ENCODE measurements at regions not wholly inside any gene's neighbourhood (a gene's known extent, or its start where the extent isn't known, plus 50 kb on each side); places are given as distances from the start of the nearest gene placed in this dataset.

DNA sequence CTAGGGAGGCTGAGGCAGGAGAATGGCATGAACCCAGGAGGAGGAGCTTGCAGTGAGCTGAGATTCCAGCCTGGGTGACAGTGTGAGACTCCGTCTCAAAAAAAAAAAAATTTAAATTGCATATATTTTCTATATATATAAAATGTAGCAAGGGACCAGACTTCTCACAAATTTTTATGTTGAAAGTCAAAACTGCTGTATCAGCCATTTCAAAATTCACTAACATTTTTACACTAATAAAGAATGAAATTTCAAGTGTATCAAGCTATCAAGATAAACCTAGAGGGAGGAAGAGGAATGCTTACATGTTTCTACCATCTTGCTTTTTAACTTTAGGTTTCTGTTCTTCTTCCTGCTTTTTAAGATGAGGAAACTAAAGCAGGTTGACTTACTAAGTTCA is 464.0 kb downstream of the KCNJ3 start:
- H3K4me3 ChIP-seq (ENCODE audit: low read depth, low read length): no peak overlapping the region
- TF ChIP-seq, protein P1, sequence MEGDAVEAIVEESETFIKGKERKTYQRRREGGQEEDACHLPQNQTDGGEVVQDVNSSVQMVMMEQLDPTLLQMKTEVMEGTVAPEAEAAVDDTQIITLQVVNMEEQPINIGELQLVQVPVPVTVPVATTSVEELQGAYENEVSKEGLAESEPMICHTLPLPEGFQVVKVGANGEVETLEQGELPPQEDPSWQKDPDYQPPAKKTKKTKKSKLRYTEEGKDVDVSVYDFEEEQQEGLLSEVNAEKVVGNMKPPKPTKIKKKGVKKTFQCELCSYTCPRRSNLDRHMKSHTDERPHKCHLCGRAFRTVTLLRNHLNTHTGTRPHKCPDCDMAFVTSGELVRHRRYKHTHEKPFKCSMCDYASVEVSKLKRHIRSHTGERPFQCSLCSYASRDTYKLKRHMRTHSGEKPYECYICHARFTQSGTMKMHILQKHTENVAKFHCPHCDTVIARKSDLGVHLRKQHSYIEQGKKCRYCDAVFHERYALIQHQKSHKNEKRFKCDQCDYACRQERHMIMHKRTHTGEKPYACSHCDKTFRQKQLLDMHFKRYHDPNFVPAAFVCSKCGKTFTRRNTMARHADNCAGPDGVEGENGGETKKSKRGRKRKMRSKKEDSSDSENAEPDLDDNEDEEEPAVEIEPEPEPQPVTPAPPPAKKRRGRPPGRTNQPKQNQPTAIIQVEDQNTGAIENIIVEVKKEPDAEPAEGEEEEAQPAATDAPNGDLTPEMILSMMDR (IDR thresholded peaks at IDR 0.05; ENCODE audit: control insufficient read depth, extremely low read depth, insufficient read depth): no peak
- DNase-seq (ENCODE audit: low read depth): no peak

DNA sequence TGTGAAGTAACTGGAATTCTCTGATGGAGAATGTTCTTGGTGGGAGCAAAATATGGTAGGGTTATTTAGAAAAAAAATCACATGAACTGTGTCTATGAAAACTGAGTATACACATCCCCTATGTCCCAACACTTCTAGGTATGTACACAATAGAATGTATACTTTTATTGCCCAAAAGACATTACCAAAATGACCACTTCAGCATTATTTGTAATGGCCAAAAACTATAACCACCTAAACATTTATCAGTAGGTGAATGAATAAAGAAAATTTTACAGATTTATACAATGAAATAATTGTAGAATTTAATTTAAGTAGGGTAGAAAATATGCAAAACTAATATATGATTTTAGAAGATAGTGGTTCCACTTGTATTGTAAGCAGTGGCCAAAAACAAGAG is 462.8 kb downstream of the KCNJ3 start:
- TF ChIP-seq, protein P1 (IDR thresholded peaks at IDR 0.05; ENCODE audit: control insufficient read depth, extremely low read depth, insufficient read depth): no peak
- DNase-seq (ENCODE audit: low read depth): no peak
- H3K4me3 ChIP-seq (ENCODE audit: low read depth, low read length): no peak overlapping the region

DNA sequence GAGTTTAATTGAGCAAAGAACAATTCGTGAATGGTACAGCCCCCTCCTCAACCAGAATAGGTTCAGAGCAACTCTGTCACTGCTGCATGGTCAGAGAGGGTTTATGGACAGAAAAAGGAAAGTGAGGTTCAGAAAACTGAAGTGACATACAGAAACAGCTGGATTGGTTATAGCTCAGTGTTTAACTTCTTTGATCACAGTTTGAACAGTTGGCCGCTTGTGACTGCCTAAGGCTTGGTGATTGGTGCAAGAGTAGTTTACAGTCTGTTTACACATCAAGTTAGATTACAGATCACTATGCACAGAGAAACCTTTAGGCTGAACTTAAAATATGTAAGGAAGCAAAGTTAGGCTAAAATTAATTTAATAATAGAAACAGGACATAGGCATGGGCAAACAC is 459.2 kb downstream of the KCNJ3 start:
- TF ChIP-seq, protein P1 (IDR thresholded peaks at IDR 0.05; ENCODE audit: control insufficient read depth, extremely low read depth, insufficient read depth): no peak
- DNase-seq (ENCODE audit: low read depth): no peak
- H3K4me3 ChIP-seq (ENCODE audit: low read depth, low read length): no peak overlapping the region

DNA sequence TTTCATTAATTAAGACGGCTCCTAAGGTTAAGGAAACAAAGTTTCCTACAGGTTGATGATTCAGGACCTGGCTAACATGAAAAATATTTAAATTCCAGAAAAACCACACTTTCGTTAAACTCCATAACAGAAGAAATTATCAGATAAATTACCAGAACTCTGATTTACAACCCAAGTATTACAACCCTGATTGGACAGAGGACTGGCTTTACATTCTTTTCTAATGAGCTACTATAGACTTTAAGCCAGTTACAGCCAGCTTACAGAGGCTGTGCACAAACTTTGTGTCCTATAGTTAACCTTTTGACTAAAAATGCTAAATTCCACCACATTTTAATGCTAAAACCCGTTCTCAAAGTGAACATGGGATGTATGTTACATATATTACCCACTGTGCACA is 458.6 kb downstream of the KCNJ3 start:
- TF ChIP-seq, protein P1 (IDR thresholded peaks at IDR 0.05; ENCODE audit: control insufficient read depth, extremely low read depth, insufficient read depth): no peak
- H3K4me3 ChIP-seq (ENCODE audit: low read depth, low read length): no peak overlapping the region
- DNase-seq (ENCODE audit: low read depth): no peak

DNA sequence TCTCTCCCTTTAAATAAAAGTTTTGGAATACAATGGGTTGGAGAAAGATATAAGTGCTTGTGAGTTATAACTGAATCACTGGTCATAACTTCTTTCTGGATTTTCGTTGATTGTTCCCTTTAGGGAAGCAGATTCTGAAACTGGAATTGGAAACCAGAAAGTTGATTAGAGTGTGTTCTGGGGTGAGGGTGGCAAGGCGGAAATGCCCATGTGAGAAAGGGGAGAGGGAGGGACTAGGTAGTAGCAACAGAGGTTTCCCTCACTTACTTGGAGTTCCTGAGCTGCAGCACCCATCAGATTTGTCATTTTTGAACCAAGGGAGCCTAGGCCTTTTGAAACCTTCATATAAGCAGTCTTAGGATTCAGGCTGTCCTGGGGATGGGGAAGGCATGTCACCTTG is 453.4 kb downstream of the KCNJ3 start:
- no peak overlapping the region for H3K4me3 ChIP-seq (ENCODE audit: low read depth, low read length)
- TF ChIP-seq, protein P1 (IDR thresholded peaks at IDR 0.05; ENCODE audit: control insufficient read depth, extremely low read depth, insufficient read depth): no peak
- no peak for DNase-seq (ENCODE audit: low read depth)

DNA sequence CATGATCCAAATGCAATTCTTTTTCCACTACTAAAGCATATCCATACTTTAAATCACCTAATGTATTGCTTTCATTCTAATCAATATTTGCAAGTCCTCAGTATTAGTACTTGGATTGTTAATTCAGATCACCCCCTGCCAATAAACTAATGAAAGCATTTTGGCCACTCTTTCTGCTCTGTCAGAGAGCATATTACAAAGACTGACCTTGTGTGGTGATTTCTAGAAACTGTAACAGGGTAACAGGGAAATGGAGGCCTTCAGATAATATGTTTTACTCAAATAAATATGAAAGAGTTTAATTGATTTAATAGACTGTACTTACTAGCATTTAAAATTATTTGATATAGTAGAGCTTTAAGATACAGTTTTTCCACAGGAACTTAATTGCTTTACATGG is 453.0 kb downstream of the KCNJ3 start:
- no peak overlapping the region for H3K4me3 ChIP-seq (ENCODE audit: low read depth, low read length)
- DNase-seq (ENCODE audit: low read depth): no peak
- TF ChIP-seq, protein P1 (IDR thresholded peaks at IDR 0.05; ENCODE audit: control insufficient read depth, extremely low read depth, insufficient read depth): peak; percentile 45

DNA sequence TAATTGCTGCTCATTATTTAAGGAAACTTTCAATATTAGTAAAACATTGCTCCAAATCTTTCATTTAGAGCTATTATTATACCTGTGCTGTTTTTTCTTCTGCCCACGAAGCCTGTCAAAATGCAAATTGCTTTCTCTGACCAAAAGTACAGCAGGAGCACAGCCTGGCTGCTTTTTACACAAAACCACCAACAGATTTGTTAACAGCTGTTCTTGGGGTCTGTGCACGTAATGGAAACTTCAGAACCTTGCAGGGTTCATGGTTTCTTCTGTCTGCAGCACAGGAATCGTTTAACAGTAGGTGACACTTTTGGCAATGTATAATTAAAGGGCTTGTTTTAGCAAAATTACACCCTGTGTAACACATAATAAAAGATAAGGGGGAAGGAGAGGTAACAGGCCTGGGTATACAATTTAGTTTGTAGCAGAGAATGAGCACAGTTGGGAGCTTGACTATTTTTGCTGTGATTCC is 447.3 kb downstream of the KCNJ3 start:
- no peak overlapping the region for H3K4me3 ChIP-seq (ENCODE audit: low read depth, low read length)
- no peak for DNase-seq (ENCODE audit: low read depth)
- TF ChIP-seq, protein P1 (IDR thresholded peaks at IDR 0.05; ENCODE audit: control insufficient read depth, extremely low read depth, insufficient read depth): no peak

All from LNCaP clone FGC (cell line).